Stimulated activated memory B cell treated with anti-CD40 and anti-IgM and Interleukin-4, amounts not matched to agents 10 μg/mL and 1 μg/mL and 100 μg/mL, for 72 hours (primary cell): ENCODE measurements at regions not wholly inside any gene's neighbourhood (a gene's known extent, or its start where the extent isn't known, plus 50 kb on each side); places are given as distances from the start of the nearest gene placed in this dataset.

ENCODE experiments used
- ATAC-seq: fragments of 150-1000 bp; cut with Tn5 transposase; 2 replicates; pipeline ENCODE4 v1.10.0; 2021
- H3K27ac Mint-ChIP-seq: one replicate; pipeline ENCODE4 v1.8.0; 2022; ENCODE audit warnings: mild to moderate bottlenecking, mixed read lengths
- H3K27me3 Mint-ChIP-seq: one replicate; pipeline ENCODE4 v1.8.0; 2022; ENCODE audit warnings: mixed read lengths
- H3K36me3 Mint-ChIP-seq: one replicate; pipeline ENCODE4 v1.8.0; 2022; ENCODE audit warnings: mixed read lengths
- H3K4me1 Mint-ChIP-seq: one replicate; pipeline ENCODE4 v1.8.0; 2022; ENCODE audit warnings: mixed read lengths
- H3K4me3 Mint-ChIP-seq: one replicate; pipeline ENCODE4 v1.8.0; 2022; ENCODE audit warnings: mild to moderate bottlenecking, moderate library complexity, mixed read lengths
- H3K9me3 Mint-ChIP-seq: one replicate; pipeline ENCODE4 v1.8.0; 2022; ENCODE audit warnings: mixed read lengths

DNA sequence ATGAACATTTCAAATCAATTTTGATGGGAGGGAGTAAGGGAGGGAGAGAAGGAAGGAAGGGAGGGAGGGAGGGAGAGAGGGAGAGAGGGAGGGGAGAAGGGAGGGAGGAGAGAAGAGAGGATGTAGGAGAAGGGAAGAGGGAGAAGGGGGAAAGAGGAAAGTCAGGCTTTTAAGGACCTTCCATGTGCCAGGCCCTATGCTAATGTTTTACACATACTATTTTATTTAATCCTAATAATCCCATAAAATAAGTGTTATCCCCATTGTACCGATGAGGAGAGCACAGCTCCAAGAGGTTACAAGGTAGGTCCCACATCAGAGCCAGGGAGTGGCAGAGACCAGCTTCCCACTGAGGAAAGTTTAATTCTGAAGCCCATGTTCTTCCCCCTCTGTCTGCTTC is 341.9 kb downstream of the RAB28 start:
- no peak for ATAC-seq
- H3K4me3 Mint-ChIP-seq: no peak overlapping the region
- no peaks in the 10 kb centered on the region for H3K36me3 Mint-ChIP-seq
- no peaks in the 10 kb centered on the region for H3K27me3 Mint-ChIP-seq
- H3K4me1 Mint-ChIP-seq: no peaks in the 10 kb centered on the region
- no peak overlapping the region for H3K27ac Mint-ChIP-seq
- no peaks in the 10 kb centered on the region for H3K9me3 Mint-ChIP-seq

DNA sequence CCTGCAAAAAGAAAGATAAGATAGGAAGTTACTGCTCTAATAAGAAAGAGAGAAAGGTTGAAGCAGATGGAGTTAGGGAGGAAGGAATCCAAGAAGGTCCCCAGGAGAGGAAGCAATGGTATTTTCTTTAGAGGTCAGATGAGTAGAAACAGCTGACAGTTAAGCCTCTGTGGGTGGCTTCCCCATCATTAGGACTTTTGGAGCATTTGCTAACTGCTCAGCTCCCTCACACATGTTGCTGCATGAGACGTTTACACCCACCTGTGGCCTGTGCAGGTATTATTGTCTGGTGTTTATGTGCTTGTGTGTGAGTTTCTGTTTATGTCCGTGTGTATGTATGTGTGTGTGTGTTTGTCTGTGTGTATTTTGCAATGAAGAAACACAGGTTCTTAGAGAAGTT is 346.8 kb downstream of the RAB28 start:
- H3K27ac Mint-ChIP-seq: no peak overlapping the region
- H3K4me3 Mint-ChIP-seq: no peak overlapping the region
- H3K27me3 Mint-ChIP-seq: no peaks in the 10 kb centered on the region
- no peaks in the 10 kb centered on the region for H3K4me1 Mint-ChIP-seq
- peak; percentile 34 for ATAC-seq
- H3K36me3 Mint-ChIP-seq: peaks cover 11% of the 10 kb centered on the region
- no peaks in the 10 kb centered on the region for H3K9me3 Mint-ChIP-seq

DNA sequence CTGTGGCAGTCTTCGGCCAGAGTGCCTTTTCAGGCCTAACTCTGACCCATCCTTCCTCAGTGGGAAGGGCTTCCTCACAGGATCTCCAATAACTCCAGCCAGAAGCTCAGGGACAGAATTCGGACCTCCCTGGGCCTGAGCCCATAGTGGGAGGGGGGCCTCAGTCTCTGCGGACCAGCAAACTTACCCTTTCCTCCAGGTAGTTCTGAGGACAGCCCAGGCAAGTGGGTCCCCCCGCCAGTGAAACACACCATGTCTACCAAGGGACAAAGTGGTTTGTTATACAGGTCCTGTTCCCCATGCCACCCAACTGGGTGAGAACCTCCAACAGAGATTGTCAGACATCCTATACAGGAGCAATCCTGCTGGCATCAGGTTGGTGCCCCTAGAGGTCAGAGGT is 350.4 kb downstream of the RAB28 start:
- Mint-ChIP-seq H3K9me3 (no peaks in the 10 kb centered on the region), H3K4me3 (no peak overlapping the region)

DNA sequence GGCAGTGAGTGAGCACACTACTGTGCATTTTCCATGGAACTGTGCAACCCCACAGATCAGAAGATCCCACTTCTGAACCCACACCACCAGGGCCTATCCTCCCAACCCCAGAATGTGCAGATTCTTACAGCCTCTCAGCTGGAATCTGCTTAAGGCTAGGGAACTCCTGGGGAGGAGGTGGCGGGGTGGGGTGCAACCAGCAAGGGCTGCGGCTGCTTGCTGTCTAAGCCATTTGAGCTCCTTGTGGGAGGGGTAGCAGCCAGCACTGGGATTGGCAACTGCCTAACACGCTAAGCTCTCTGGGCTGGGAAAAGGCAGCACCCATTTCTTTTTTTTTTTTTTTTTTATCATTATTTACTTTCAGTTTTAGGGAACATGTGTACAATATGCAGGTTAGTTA is 353.3 kb downstream of the RAB28 start:
- H3K4me3 Mint-ChIP-seq: no peak overlapping the region

More for the DNA sequence above, 350.4 kb downstream of the RAB28 start:
- H3K27ac Mint-ChIP-seq: no peak overlapping the region
- ATAC-seq: no peak
- H3K4me1 Mint-ChIP-seq: no peaks in the 10 kb centered on the region
- H3K36me3 Mint-ChIP-seq: peaks cover 11% of the 10 kb centered on the region
- H3K27me3 Mint-ChIP-seq: no peaks in the 10 kb centered on the region

DNA sequence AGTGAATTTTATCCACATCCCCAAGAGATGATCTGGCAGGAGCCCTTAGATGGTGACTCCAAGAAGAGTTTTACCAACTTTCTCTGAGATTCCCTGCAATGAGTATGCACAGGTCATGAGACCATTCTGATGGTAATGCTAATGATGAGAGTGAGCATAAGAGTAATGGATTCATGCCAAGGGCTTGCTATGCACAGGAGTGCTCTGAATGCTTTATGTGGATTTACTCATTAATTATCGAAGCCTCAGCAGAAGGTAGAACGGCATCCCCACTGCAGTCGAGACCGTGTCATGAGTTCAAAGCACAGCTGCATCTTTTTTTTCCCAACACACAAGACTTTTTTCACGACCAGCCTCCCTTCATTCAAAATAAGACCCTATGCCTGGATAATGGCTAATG is 355.0 kb downstream of the RAB28 start:
- Mint-ChIP-seq H3K9me3 (no peaks in the 10 kb centered on the region), H3K27me3 (no peaks in the 10 kb centered on the region), H3K4me3 (no peak overlapping the region), H3K27ac (no peak overlapping the region), H3K36me3 (peaks cover 4% of the 10 kb centered on the region), H3K4me1 (no peaks in the 10 kb centered on the region)
- ATAC-seq: no peak

More for the DNA sequence above, 353.3 kb downstream of the RAB28 start:
- Mint-ChIP-seq H3K36me3 (peaks cover 11% of the 10 kb centered on the region), H3K27ac (no peak overlapping the region), H3K4me1 (no peaks in the 10 kb centered on the region), H3K27me3 (no peaks in the 10 kb centered on the region), H3K9me3 (no peaks in the 10 kb centered on the region)
- ATAC-seq: no peak

DNA sequence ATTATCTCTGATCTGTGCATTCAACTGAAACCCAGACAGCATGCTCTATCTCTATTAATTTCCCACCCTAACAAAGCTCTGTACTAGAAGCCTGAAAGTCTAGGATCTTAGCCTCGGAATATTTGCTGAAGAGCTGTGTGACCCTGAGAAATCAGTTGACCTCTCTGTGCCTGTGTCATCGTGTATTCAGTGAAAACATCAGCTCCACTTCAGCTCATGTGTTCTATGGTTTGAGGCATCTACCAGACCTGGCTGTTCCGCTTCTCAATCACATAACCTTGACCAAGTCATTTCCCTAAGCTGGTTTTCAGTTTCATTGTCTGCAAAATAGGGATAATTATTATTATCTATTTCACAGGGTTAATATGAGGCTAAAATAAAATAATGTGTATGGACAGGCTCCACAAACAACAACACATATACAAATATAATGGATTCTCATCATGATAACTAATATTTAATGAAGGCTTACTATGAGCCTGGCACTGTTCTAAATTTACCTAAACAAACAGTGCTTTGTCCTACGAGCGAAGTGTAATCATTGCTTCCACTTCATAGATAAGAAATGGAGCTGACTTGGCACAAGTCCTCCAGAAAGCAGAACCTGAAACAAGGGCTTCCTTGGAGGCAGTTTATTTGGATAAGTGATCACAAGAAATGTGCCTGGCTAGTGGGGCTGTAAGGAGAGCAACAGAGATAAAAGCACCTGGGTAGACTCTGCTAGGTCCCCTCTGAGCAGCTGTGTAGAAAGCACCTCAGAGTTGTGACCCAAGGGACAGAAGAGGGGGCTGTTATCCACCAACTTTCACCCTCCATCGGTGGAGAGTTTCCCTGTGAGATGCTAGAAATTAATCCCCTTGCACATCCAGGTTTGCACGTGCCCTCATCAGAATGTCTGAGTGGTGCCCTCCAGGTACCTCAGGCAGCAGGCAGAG is 356.9 kb downstream of the RAB28 start:
- no peaks in the 10 kb centered on the region for H3K27me3 Mint-ChIP-seq
- no peak overlapping the region for H3K4me3 Mint-ChIP-seq
- H3K4me1 Mint-ChIP-seq: no peaks in the 10 kb centered on the region
- H3K27ac Mint-ChIP-seq: no peak overlapping the region
- no peaks in the 10 kb centered on the region for H3K36me3 Mint-ChIP-seq
- no peaks in the 10 kb centered on the region for H3K9me3 Mint-ChIP-seq
- ATAC-seq: no peak

DNA sequence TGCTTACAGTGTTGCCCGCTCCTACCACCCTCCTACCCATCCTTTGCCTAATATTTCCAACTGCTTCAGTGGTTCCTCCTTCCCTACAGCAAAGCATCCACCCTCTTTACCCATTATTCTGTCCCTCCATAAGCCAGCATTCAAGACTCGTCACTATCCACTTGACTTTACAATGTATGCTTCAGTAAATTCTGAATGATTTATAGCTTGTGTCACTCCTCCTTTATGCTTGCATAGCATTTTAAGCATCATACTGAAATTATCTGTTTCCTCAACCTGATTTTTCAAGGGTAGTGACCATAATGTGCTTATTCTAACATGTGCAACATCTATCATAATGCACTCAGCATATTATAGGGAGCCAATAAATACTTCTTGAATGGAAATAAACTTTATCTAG is 365.5 kb downstream of the RAB28 start:
- Mint-ChIP-seq H3K4me1 (no peaks in the 10 kb centered on the region), H3K36me3 (no peaks in the 10 kb centered on the region), H3K27ac (no peak overlapping the region), H3K9me3 (no peaks in the 10 kb centered on the region), H3K27me3 (no peaks in the 10 kb centered on the region), H3K4me3 (no peak overlapping the region)
- no peak for ATAC-seq

DNA sequence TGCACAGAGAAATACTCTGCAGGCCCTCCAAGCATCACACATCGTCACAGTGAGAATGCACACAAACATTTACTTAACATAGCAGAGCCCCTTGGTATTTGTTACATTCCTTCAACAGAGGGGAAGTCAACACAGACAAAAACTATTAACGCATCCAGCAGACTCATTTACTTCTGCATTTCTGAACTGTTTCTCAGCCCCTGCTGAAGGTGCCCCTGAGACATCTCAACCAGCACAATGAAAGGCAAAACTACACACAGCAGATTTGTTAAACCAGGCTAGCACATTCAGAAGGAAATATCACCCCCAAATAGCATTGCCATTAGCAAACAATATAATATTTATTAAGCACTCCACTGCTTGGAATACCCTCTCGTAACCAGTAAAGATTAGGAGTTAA is 367.0 kb downstream of the RAB28 start:
- Mint-ChIP-seq H3K4me1 (no peaks in the 10 kb centered on the region), H3K36me3 (no peaks in the 10 kb centered on the region), H3K9me3 (no peaks in the 10 kb centered on the region), H3K4me3 (no peak overlapping the region), H3K27ac (no peak overlapping the region), H3K27me3 (no peaks in the 10 kb centered on the region)
- no peak for ATAC-seq

DNA sequence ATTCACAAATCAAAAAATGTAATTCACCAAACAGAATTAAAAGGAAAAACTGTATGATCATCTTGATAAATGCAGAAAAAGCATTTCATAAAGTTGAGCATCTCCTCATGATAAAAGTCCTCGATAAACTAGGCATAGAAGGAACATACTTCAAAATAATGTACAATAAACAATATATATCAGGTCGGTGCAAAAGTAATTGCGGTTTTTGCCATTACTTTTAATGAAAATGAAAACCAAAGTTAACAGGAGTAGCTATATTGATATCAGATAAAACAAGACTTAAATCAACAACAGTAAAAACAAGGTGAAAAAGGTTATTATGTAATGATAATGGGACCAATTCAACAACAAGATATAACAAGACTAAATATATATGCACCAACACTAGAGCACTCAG is 372.1 kb downstream of the RAB28 start:
- H3K4me3 Mint-ChIP-seq: no peak overlapping the region
- H3K36me3 Mint-ChIP-seq: peaks cover 10% of the 10 kb centered on the region
- H3K9me3 Mint-ChIP-seq: peaks cover 10% of the 10 kb centered on the region
- no peaks in the 10 kb centered on the region for H3K4me1 Mint-ChIP-seq
- ATAC-seq: no peak
- no peaks in the 10 kb centered on the region for H3K27me3 Mint-ChIP-seq
- no peak overlapping the region for H3K27ac Mint-ChIP-seq

DNA sequence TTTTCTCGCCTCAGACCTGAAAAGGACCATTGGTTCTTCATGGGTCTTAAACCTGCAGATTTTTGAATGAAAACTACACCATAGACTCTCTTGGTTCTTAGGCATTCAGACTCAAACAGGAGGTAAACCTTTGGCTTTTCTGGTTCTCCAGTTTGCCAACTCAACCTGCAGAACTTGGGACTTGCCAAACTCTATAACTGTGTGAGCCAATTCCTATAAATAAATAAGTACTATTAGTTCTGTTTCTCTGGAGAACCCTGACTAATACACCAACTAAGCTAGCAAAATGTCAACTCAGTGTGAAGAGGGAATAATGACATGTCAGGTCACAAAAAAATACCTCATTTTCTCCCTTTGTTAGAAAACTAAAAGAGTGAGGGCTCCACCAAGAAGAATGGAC is 374.6 kb downstream of the RAB28 start:
- ATAC-seq: no peak
- no peaks in the 10 kb centered on the region for H3K27me3 Mint-ChIP-seq
- H3K36me3 Mint-ChIP-seq: peaks cover 10% of the 10 kb centered on the region

DNA sequence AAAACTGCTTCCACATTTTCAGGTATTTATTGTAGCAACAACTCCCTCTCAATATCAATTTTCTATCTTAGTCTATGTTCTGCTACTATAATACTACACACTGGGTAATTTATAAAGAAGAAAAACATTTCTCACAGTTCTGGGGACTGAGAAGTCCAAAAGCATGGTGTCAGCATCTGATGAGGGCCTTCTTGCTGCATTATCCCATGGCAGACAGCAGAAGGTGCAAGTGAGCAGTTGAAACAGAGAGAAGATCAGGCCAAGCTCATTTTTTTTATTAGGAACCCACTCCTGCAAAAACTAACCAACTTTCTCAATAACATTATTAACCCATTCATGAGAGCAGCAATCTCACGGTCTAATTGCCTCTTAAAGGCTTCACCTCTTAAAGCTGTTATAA is 376.0 kb downstream of the RAB28 start:
- Mint-ChIP-seq H3K36me3 (peaks cover 10% of the 10 kb centered on the region), H3K4me1 (no peaks in the 10 kb centered on the region), H3K27ac (no peak overlapping the region), H3K9me3 (peaks cover 10% of the 10 kb centered on the region), H3K27me3 (no peaks in the 10 kb centered on the region), H3K4me3 (no peak overlapping the region)
- ATAC-seq: no peak

More for the DNA sequence above, 374.6 kb downstream of the RAB28 start:
- H3K27ac Mint-ChIP-seq: no peak overlapping the region
- H3K4me1 Mint-ChIP-seq: no peaks in the 10 kb centered on the region
- no peak overlapping the region for H3K4me3 Mint-ChIP-seq
- H3K9me3 Mint-ChIP-seq: peaks cover 10% of the 10 kb centered on the region

DNA sequence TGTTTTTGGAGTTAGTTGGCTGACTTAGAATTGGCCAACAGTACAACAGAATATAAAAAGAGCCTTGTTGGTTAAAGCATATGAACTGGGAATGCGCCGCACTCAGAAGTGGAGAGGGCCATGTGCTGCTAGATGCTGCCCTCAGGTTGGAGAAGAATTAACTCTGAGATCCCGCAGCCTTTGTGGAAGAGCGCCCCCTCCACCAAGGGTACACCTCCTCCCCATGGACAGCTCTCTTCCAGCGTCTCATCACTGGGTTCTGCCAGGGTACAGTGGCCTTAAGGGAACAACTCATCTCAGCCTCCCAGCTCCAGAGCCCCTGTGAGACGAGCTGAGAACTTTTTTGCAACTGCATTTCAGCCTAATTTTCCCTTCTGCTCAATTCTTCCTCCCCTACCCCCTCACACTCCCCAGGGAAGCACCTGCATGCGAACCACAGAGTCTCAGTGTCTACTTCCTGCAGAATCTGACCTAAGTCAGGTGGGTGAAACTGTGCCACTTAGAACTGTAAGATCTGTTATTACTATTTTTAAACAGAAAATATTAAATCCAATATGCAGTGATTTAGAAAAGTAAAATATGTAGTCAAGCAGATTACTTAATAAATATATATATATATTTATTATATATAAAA is 380.6 kb downstream of the RAB28 start:
- Mint-ChIP-seq H3K36me3 (peaks cover 9% of the 10 kb centered on the region), H3K4me3 (no peak overlapping the region), H3K27me3 (no peaks in the 10 kb centered on the region), H3K9me3 (no peaks in the 10 kb centered on the region), H3K4me1 (no peaks in the 10 kb centered on the region), H3K27ac (no peak overlapping the region)
- ATAC-seq: no peak

DNA sequence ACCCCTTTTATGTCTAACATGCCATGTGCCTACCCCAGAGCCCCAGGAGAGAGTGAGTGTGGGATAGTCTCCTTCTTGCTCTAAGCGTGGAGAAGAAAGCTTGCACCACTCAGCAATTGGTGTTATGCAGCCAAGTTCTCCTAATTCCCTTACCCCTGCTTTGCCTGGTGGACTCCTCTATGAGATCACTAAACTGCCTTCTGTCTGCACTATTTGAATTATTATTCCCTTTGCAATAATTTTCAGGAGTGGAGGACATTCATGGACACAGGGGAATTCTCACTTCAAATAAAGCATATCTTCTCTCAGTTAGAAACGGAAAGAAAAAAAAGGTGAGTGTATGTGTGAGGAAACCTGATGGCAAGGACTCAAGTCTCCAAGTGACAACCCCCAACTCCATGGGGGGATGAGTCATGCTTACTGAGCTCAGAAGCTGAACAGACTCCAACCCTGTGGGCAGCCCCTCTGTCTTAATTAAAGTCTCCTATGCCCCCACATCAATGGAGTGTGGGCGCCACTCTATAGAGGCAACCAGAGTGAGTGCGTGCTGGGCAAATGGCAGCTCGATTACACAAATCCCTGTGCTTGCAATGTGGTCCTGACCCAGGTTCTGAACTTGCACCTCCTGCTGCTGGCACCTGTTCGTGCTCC is 381.9 kb downstream of the RAB28 start:
- H3K4me3 Mint-ChIP-seq: no peak overlapping the region
- ATAC-seq: no peak
- H3K4me1 Mint-ChIP-seq: no peaks in the 10 kb centered on the region
- no peak overlapping the region for H3K27ac Mint-ChIP-seq
- no peaks in the 10 kb centered on the region for H3K9me3 Mint-ChIP-seq
- no peaks in the 10 kb centered on the region for H3K36me3 Mint-ChIP-seq
- H3K27me3 Mint-ChIP-seq: no peaks in the 10 kb centered on the region

DNA sequence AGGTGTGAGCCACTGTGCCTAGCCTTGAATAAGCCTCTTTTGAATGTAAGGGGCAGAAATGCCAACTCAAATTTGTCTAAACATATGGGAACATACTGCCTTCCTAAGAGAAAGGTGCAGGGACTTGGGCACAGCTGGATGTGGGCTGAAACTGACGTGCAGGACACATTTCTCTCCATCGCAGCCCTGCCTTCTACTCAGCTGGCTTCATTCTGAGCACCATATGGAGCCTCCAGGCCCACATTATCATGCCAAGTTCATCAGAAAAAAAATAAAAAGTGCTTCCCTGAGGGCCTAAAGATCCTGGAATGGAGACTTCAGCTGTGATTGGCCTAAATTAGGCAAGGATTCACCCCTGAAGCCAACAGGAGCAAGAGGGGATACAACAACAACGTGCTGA is 386.2 kb downstream of the RAB28 start:
- no peaks in the 10 kb centered on the region for H3K4me1 Mint-ChIP-seq
- H3K9me3 Mint-ChIP-seq: peaks cover 3% of the 10 kb centered on the region
- no peak overlapping the region for H3K27ac Mint-ChIP-seq
- ATAC-seq: no peak
- no peaks in the 10 kb centered on the region for H3K27me3 Mint-ChIP-seq
- no peaks in the 10 kb centered on the region for H3K36me3 Mint-ChIP-seq
- no peak overlapping the region for H3K4me3 Mint-ChIP-seq

DNA sequence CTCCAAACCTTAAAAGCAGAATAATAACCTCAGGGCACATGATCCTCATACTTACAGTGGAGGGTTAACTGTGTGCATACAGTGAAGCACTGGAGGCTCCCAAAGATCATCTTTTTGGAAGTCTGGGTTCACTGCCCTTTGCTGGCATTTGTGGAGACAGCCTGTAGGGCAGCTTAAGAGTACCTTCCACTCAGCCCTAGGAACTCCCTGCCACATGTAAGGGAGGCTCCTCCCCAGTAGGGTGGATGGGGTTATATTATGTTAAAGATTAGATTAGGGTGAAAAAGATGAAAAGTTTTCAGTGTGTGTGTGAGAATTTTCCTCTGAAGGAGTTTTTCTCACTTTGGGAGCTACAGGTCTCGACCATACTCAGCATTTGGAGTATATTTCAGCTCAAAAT is 388.4 kb downstream of the RAB28 start:
- H3K4me3 Mint-ChIP-seq: no peak overlapping the region
- H3K36me3 Mint-ChIP-seq: no peaks in the 10 kb centered on the region
- no peaks in the 10 kb centered on the region for H3K4me1 Mint-ChIP-seq
- H3K27me3 Mint-ChIP-seq: no peaks in the 10 kb centered on the region
- H3K9me3 Mint-ChIP-seq: peaks cover 3% of the 10 kb centered on the region
- no peak for ATAC-seq
- no peak overlapping the region for H3K27ac Mint-ChIP-seq

DNA sequence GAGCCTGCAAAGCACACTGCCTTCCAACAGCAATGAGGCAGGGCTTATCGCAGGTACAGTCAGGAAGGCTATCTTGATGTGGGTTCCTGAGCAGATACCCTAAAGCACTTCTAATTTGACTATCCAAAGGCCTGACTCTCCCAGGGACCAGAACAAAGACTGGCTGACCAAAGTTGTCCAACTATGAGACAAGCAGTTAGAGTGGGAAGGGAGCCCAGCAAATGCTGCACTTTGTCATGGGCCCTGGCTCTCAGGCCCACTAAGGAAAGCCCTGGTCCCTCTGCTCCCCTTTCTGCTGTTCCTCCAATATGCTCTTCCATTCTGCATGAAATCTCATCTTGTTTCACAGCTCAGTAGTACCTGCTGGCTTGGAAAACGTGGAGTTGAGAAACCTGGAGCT is 391.0 kb downstream of the RAB28 start:
- H3K27me3 Mint-ChIP-seq: no peaks in the 10 kb centered on the region
- peaks cover 3% of the 10 kb centered on the region for H3K9me3 Mint-ChIP-seq
- H3K4me3 Mint-ChIP-seq: no peak overlapping the region
- H3K36me3 Mint-ChIP-seq: no peaks in the 10 kb centered on the region
- ATAC-seq: no peak
- no peak overlapping the region for H3K27ac Mint-ChIP-seq
- H3K4me1 Mint-ChIP-seq: no peaks in the 10 kb centered on the region
